ENCODE measurements at regions not wholly inside any gene's neighbourhood (a gene's known extent, or its start where the extent isn't known, plus 50 kb on each side); places are given as distances from the start of the nearest gene placed in this dataset.

DNA sequence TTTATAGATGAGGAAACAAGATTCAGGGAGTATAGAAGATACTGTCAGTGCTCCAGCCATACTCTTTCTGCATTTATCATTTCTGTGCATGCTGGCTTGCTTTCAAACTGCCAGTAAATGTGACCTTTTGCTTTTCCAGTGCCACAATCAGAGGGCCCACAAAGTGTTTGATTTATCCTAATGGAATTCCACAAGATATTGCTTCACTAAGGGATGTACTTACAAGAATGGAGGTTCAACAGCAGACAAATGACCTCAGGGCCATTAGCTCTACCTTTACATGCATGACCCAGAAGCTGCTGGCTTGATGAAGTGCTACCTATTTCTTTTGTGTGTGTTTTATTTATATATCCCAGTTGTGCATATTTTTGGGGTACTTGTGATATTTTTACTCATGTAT lies 171.5 kb upstream of the GRIK2 start:
- DNase-seq, result no peak
- H3K9me3 Mint-ChIP-seq, result peaks cover 2 to 26% (median 5%) of the 10 kb centered on the region in 7 donors
- no peak overlapping the region for H3K4me3 Mint-ChIP-seq
- ATAC-seq (ENCODE audit: low read depth in 2 of 2), result no peak
- peaks cover 0 to 3% of the 10 kb centered on the region in 2 donors for H3K36me3 Mint-ChIP-seq
- no peaks in the 10 kb centered on the region for H3K27me3 Mint-ChIP-seq
- no peak overlapping the region for H3K27ac Mint-ChIP-seq
- H3K4me1 Mint-ChIP-seq, result no peaks in the 10 kb centered on the region

DNA sequence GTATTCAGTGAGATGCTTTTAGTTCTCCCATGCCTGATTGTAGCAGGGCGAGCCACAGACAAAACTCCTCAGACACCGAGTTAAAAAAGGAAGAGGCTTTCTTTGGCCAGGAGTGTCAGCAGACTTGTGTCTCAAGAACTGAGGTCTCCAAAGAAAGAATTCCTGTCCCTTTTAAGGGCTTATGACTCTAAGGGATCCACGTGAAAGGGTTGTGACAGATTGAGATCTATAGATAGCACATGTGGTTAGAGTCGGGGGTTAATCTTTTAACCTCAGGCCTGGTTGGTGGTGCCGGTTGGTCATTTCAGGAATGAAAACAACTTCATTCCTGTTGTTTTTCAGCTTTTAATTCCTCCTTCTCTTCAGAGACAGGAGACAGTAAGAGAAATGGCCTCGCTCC lies 168.8 kb upstream of the GRIK2 start:
- H3K4me3 Mint-ChIP-seq, result no peak overlapping the region
- H3K36me3 Mint-ChIP-seq, result peaks cover 0 to 3% of the 10 kb centered on the region in 2 donors
- DNase-seq, result no peak
- ATAC-seq (ENCODE audit: low read depth in 2 of 2), result no peak
- no peaks in the 10 kb centered on the region for H3K4me1 Mint-ChIP-seq
- H3K27ac Mint-ChIP-seq, result no peak overlapping the region
- H3K9me3 Mint-ChIP-seq, result peaks cover 2 to 26% (median 6%) of the 10 kb centered on the region in 7 donors
- no peaks in the 10 kb centered on the region for H3K27me3 Mint-ChIP-seq

DNA sequence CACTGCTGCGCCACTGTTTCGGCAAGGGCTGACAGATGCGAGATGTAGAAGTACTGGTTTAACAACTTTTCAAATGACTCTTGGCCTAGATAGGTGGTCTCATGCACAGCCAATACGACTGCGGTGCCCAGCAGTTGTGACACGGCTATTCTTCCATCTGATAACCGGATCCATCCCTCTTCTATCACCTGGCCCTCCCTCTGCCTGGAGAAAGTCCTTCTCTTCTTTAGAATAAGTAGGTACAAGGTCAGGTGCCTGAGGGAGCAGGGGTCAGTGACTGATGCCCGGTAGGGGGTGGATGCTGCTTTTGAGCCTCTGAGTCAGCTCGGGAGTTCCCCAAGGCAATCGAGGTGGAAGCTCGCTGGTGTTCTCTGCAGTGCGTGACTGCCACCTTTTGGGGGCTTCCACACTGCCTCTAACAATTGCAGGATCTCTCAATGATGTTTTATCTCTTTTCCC lies 166.8 kb upstream of the GRIK2 start:
- peaks cover 2 to 26% (median 6%) of the 10 kb centered on the region in 7 donors for H3K9me3 Mint-ChIP-seq
- H3K36me3 Mint-ChIP-seq, result peaks cover 0 to 3% of the 10 kb centered on the region in 2 donors
- H3K4me1 Mint-ChIP-seq, result no peaks in the 10 kb centered on the region
- ATAC-seq (ENCODE audit: low read depth in 2 of 2) (no peak), DNase-seq (no peak)
- H3K4me3 Mint-ChIP-seq, result no peak overlapping the region
- no peak overlapping the region for H3K27ac Mint-ChIP-seq
- no peaks in the 10 kb centered on the region for H3K27me3 Mint-ChIP-seq

DNA sequence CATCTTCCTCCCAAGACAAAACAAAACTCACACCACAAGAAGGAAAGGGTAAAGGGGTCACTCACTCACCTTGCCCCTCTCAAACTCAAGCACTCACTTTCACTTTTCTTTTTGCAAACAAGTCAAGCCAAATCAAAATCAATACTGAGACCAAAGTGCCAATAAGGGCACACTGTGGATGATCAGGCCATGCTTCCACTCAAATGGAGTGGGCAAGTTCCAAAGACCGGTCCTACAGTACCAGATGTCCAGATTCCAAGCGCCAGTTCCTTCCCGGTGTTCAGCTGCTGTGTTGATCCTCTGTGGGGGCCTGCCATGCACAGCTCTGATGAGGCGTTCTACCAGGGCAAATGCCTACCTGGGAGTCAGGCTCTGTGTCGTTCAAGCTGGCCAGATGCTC lies 162.6 kb upstream of the GRIK2 start:
- Mint-ChIP-seq H3K27me3 (no peaks in the 10 kb centered on the region), H3K9me3 (peaks cover 0 to 9% (median 3%) of the 10 kb centered on the region in 7 donors), H3K4me3 (no peak overlapping the region), H3K27ac (no peak overlapping the region), H3K36me3 (no peaks in the 10 kb centered on the region), H3K4me1 (no peaks in the 10 kb centered on the region)
- ATAC-seq (ENCODE audit: low read depth in 2 of 2) (no peak), DNase-seq (no peak)

DNA sequence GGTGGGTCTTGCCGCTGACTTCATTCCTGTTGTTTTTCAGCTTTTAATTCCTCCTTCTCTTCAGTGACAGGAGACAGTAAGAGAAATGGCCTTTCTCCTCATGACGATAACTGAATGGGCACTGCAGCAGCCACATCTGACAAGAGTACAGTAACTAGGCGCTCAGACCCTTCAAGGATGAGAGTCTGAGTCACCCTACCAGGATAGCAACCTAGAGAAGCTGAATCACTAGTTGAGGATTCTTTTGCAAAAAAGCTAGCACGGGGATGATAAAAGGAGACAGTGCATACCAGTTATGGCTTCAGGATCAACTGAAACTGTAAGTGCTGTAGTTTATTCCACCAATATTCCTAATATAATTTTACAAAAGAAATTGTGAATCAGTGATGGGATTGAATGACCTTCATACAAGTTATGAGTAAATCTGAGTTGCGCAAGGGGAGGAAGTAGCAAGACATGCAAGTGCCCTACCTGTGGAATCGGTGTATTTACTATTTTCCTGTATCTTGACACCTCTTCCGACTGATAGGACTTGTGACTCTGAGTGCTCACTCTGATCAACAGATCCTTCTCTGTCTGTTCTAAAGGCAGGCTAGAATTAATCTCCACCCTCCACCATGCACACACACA lies 161.8 kb upstream of the GRIK2 start:
- no peak overlapping the region for H3K27ac Mint-ChIP-seq
- ATAC-seq (ENCODE audit: low read depth in 2 of 2), result no peak
- no peaks in the 10 kb centered on the region for H3K27me3 Mint-ChIP-seq

DNA sequence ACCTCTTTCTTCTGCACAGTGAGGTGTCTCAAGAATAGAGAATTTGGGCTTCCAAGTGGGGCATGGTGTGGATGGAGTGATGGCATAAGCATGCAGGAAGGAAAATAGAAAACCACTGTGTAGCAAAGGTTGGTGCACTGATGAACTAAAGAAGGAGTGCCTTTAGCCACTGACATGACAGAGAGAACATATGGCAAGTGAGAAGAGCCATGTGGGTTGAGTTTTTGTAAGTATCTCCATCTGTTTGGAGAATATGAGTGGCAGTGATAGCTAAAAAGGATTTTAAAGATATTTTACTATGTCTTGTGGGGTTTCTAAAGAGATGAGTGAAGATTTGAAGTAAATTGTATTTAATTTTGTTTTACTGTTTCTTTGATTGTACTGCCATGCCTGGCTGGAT lies 160.5 kb upstream of the GRIK2 start:
- Mint-ChIP-seq H3K36me3 (no peaks in the 10 kb centered on the region), H3K4me1 (no peaks in the 10 kb centered on the region), H3K27me3 (no peaks in the 10 kb centered on the region), H3K27ac (no peak overlapping the region), H3K9me3 (peaks cover 0 to 3% (median 0%) of the 10 kb centered on the region in 7 donors), H3K4me3 (no peak overlapping the region)
- DNase-seq (no peak), ATAC-seq (ENCODE audit: low read depth in 2 of 2) (no peak)

More for the DNA sequence above, 161.8 kb upstream of the GRIK2 start:
- Mint-ChIP-seq H3K36me3 (no peaks in the 10 kb centered on the region), H3K4me3 (no peak overlapping the region), H3K4me1 (no peaks in the 10 kb centered on the region), H3K9me3 (peaks cover 0 to 3% (median under 1%) of the 10 kb centered on the region in 7 donors)
- DNase-seq, result no peak

DNA sequence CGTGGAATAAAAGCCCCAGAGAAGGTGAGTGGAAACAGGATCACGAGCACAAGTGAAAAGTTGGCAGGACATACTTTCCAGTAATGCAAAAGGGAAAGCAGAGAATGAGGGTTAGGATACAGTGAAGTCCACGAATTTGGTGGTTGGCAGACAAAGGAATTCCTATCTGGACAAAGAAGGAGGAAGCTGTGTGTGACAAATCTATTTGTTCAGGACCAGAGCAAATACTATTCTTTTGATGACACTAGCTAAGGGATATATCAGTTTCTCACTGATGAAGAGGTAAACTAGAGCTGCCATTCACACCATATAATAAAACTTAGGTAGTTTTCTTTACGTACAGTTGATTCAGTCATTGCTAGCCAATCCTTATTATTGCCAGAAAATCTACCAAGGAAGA lies 156.8 kb upstream of the GRIK2 start:
- peaks cover 0 to 4% (median 0%) of the 10 kb centered on the region in 7 donors for H3K9me3 Mint-ChIP-seq
- no peaks in the 10 kb centered on the region for H3K4me1 Mint-ChIP-seq
- DNase-seq (no peak), ATAC-seq (ENCODE audit: low read depth in 2 of 2) (no peak)
- H3K4me3 Mint-ChIP-seq, result no peak overlapping the region
- no peak overlapping the region for H3K27ac Mint-ChIP-seq
- no peaks in the 10 kb centered on the region for H3K36me3 Mint-ChIP-seq
- no peaks in the 10 kb centered on the region for H3K27me3 Mint-ChIP-seq

DNA sequence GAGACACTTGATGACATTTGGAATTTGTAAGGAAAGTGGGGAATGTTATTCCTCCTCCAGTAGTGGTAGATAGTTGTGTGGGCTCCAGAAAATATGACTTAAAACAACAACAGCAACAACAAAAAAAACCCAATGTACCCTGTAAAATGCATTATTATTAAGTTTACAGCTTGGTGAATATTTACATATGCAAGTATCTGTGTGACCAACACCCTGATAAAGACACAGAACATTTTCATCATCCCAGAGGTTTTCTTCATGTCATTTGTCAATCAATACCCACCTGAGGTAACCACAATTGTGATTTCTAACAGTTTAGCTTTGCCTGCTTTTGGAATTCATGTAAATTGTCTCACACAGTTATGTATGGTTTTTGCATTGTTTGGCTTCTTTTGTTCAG lies 152.1 kb upstream of the GRIK2 start:
- ATAC-seq (ENCODE audit: low read depth in 2 of 2), result no peak
- Mint-ChIP-seq H3K36me3 (no peaks in the 10 kb centered on the region), H3K4me1 (no peaks in the 10 kb centered on the region), H3K27ac (no peak overlapping the region), H3K27me3 (no peaks in the 10 kb centered on the region), H3K4me3 (no peak overlapping the region), H3K9me3 (peaks cover 0 to 4% (median 0%) of the 10 kb centered on the region in 7 donors)
- no peak for DNase-seq

DNA sequence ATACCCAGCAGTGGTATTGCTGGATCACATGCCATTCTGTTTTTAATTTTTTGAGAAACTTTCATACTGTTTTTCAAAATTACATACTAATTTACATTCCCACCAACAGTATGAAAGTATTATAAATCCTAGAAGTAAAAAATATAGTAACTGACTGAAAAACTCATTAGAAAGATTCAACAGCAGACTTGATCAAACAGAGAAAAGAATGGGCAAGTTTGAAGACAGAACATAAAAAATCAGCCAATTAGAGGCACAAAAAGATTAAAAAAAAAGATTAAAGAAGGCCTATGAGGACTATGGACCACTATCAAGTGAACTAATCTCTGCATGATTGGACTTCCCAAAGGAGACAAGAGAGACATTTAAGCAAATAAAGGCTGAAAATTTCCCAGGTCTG lies 144.0 kb upstream of the GRIK2 start:
- Mint-ChIP-seq H3K27ac (no peak overlapping the region), H3K4me1 (no peaks in the 10 kb centered on the region), H3K36me3 (no peaks in the 10 kb centered on the region), H3K4me3 (no peak overlapping the region), H3K9me3 (peaks cover 5 to 34% (median 22%) of the 10 kb centered on the region in 7 donors), H3K27me3 (no peaks in the 10 kb centered on the region)
- DNase-seq (no peak), ATAC-seq (ENCODE audit: low read depth in 2 of 2) (no peak)

DNA sequence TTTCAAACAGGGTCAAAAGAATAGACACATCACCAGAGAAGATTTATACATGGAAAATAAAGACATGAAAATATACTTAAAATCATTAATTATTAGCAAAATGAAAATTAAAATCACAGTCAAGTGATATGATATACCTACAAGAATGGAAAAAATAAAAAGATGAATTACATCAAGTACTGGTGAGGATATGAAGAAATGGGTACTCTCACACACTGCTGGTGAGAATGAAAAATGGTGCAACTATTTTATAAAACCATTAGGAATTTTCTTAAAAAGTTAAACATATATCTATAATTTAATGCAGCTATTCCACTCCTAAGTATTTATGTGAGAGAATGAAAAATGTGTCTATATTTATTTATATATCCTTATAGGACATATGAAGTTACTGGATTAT lies 136.3 kb upstream of the GRIK2 start:
- ATAC-seq (ENCODE audit: low read depth in 2 of 2), result no peak
- Mint-ChIP-seq H3K4me1 (no peaks in the 10 kb centered on the region), H3K36me3 (no peaks in the 10 kb centered on the region), H3K9me3 (peaks cover 3 to 37% (median 15%) of the 10 kb centered on the region in 7 donors), H3K4me3 (no peak overlapping the region), H3K27me3 (no peaks in the 10 kb centered on the region), H3K27ac (no peak overlapping the region)
- no peak for DNase-seq

DNA sequence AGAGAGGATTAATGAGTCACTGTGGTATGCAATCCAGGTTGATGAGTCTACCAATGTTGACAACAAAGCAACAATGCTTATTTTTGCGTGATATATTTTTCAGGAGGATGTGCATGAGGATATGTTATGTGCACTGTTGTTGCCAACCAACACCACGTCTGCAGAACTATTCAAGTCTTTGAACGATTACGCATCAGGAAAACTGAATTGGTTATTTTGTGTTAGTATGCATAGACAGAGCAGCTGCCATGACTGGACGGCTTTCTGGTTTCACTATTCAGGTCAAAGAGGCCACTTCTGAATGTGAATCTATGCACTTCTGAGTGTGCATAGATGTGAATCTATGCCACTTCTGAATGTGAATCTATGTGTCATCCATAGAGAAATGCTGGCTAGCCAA lies 134.0 kb upstream of the GRIK2 start:
- ATAC-seq (ENCODE audit: low read depth in 2 of 2) (no peak), DNase-seq (no peak)
- no peaks in the 10 kb centered on the region for H3K27me3 Mint-ChIP-seq
- H3K4me1 Mint-ChIP-seq, result no peaks in the 10 kb centered on the region
- H3K27ac Mint-ChIP-seq, result no peak overlapping the region
- no peak overlapping the region for H3K4me3 Mint-ChIP-seq
- H3K9me3 Mint-ChIP-seq, result peaks cover 3 to 37% (median 15%) of the 10 kb centered on the region in 7 donors
- H3K36me3 Mint-ChIP-seq, result no peaks in the 10 kb centered on the region

DNA sequence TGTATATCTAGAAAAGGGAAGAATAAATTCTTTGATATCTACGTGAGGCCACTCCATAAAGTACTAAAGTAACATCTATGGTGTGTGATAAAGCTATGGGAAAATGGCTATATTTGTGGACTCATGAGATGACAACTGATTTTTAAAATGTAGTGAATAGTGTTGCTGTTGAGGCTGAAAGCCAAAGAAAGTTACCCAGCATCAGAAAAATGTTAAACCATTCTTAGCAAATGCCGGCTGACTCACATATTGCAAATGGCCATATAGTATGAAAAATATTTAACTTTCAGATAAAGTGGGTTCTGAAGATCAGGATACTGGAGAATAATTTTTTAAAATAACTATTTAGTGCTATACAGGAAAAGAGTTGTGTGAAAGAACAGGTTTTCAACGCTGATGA lies 129.9 kb upstream of the GRIK2 start:
- DNase-seq, result no peak
- no peak overlapping the region for H3K4me3 Mint-ChIP-seq
- ATAC-seq (ENCODE audit: low read depth in 2 of 2), result no peak
- no peaks in the 10 kb centered on the region for H3K27me3 Mint-ChIP-seq
- no peaks in the 10 kb centered on the region for H3K4me1 Mint-ChIP-seq
- peaks cover 1 to 24% (median 7%) of the 10 kb centered on the region in 7 donors for H3K9me3 Mint-ChIP-seq
- H3K36me3 Mint-ChIP-seq, result peaks cover 0 to 5% of the 10 kb centered on the region in 2 donors
- no peak overlapping the region for H3K27ac Mint-ChIP-seq

DNA sequence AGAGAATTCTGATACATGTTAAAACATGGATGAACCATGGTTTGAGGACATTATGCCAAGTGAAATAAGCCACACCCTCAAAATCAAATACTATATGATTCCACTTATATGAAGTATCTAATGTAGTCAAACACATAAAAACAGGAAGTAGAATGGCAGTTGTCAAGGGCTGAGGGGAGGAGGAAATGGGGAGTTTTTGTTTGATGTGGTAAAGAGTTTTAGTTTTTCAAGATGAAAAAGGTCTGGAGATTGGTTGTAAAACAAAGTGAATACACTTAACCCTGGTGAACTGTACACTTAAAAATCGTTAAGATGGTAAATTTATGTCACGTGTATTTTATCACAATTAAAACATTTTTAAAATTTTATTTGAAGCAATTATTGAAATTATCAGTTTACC lies 127.4 kb upstream of the GRIK2 start:
- ATAC-seq (ENCODE audit: low read depth in 2 of 2) (no peak), DNase-seq (no peak)
- no peak overlapping the region for H3K4me3 Mint-ChIP-seq
- H3K4me1 Mint-ChIP-seq, result no peaks in the 10 kb centered on the region
- H3K9me3 Mint-ChIP-seq, result peaks cover 3 to 34% (median 10%) of the 10 kb centered on the region in 7 donors
- H3K27me3 Mint-ChIP-seq, result no peaks in the 10 kb centered on the region
- no peak overlapping the region for H3K27ac Mint-ChIP-seq
- peaks cover 0 to 5% of the 10 kb centered on the region in 2 donors for H3K36me3 Mint-ChIP-seq

DNA sequence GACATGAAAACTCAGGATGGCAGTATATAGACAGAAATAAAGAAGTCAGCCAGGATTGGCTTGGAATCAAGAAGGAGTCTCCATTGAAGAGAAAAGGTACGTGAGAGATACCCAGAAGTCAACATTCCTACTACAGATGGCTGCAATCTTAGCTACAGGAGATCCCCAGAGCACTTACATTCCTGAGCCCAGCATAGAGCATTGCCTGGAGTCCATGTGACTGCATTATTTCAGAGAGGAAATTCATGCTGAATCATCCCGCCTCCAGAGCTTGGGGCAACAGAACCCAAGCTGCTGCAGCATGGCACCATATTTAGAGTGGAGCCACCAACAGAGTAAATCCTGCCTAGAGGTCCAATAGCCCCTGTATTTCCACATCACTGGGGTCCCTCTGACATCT lies 125.0 kb upstream of the GRIK2 start:
- no peak for DNase-seq
- Mint-ChIP-seq H3K36me3 (peaks cover 0 to 5% of the 10 kb centered on the region in 2 donors), H3K9me3 (peaks cover 3 to 43% (median 12%) of the 10 kb centered on the region in 7 donors), H3K4me1 (no peaks in the 10 kb centered on the region), H3K27ac (no peak overlapping the region), H3K4me3 (no peak overlapping the region), H3K27me3 (no peaks in the 10 kb centered on the region)
- no peak for ATAC-seq (ENCODE audit: low read depth in 2 of 2)

DNA sequence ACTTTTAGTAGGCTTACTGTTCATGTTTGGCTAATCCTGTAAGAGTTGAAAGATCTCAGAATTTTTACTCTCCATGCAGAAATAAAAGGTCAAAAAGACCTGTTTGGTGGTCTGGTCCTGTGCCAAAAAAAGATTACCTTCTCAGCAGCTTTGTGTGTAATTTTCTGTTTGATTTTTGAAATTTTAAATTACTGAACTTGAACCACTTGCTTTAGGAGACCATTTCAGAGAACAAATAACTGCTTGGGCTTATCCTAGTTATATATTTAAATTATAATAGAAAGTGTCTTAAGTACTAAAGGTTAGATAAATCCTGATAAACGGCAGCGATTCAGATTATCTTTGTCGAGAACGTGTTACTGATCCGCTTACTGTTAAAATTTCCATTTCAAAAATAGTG lies 118.3 kb upstream of the GRIK2 start:
- ATAC-seq (ENCODE audit: low read depth in 2 of 2) (no peak), DNase-seq (no peak)
- Mint-ChIP-seq H3K4me3 (no peak overlapping the region), H3K27me3 (no peaks in the 10 kb centered on the region), H3K4me1 (no peaks in the 10 kb centered on the region), H3K9me3 (peaks cover 0 to 15% (median 3%) of the 10 kb centered on the region in 7 donors), H3K36me3 (no peaks in the 10 kb centered on the region), H3K27ac (no peak overlapping the region)
